ENCODE measurements at regions not wholly inside any gene's neighbourhood (a gene's known extent, or its start where the extent isn't known, plus 50 kb on each side); places are given as distances from the start of the nearest gene placed in this dataset.

- TF ChIP-seq, protein P1, sequence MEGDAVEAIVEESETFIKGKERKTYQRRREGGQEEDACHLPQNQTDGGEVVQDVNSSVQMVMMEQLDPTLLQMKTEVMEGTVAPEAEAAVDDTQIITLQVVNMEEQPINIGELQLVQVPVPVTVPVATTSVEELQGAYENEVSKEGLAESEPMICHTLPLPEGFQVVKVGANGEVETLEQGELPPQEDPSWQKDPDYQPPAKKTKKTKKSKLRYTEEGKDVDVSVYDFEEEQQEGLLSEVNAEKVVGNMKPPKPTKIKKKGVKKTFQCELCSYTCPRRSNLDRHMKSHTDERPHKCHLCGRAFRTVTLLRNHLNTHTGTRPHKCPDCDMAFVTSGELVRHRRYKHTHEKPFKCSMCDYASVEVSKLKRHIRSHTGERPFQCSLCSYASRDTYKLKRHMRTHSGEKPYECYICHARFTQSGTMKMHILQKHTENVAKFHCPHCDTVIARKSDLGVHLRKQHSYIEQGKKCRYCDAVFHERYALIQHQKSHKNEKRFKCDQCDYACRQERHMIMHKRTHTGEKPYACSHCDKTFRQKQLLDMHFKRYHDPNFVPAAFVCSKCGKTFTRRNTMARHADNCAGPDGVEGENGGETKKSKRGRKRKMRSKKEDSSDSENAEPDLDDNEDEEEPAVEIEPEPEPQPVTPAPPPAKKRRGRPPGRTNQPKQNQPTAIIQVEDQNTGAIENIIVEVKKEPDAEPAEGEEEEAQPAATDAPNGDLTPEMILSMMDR (IDR thresholded peaks at IDR 0.05; ENCODE audit: insufficient read depth, low read length, missing control alignments), result no peak
- no peak overlapping the region for H3K4me3 ChIP-seq (ENCODE audit: low read depth, low read length)
- no peak for DNase-seq (ENCODE audit: low read depth, low spot score)
- CTCF ChIA-PET, result interaction anchor here (1.1 kb wide), 1 partner anchor 1077 kb away, joined by 3 read pairs; no protein-coding TSS in a partner anchor
- POLR2A ChIA-PET, result no interaction called here
Observed at GRCh38 chr20:6525447-6526303, 241.8 kb upstream of the BMP2 start.

DNA sequence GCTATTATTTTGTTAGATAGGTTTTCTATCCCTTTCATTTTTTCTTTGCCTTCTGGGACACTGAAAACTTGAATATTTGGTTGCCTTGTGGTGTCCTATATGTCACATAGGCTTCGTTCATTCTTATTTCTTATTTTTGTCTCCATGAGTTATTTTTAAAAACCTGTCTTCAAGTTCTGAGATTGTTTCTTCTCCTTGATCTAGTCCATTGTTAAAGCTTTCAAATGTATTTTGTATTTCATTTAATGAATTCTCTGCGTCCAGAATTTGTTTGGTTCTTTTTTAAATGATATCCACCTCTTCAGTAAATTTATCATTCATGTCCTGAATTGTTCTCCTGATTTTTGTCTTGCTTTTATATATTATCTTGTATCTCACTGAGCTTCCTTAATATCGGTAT is 243.2 kb upstream of the BMP2 start:
- no peak overlapping the region for H3K4me3 ChIP-seq (ENCODE audit: low read depth, low read length)
- POLR2A ChIA-PET, result no interaction called here
- DNase-seq (ENCODE audit: low read depth, low spot score), result no peak
- TF ChIP-seq, protein P1 (IDR thresholded peaks at IDR 0.05; ENCODE audit: insufficient read depth, low read length, missing control alignments), result no peak
- CTCF ChIA-PET, result interaction anchor here (1.1 kb wide), 1 partner anchor 1075 kb away, joined by 3 read pairs; no protein-coding TSS in a partner anchor

GRCh38 chr20:6519556-6519955 is 247.9 kb upstream of the BMP2 start:
- CTCF ChIA-PET, result no interaction called here
- no peak for DNase-seq (ENCODE audit: low read depth, low spot score)
- no peak overlapping the region for H3K4me3 ChIP-seq (ENCODE audit: low read depth, low read length)
- POLR2A ChIA-PET, result no interaction called here
- TF ChIP-seq, protein P1 (IDR thresholded peaks at IDR 0.05; ENCODE audit: insufficient read depth, low read length, missing control alignments), result no peak

GRCh38 chr20:6515261-6515660 is 252.2 kb upstream of the BMP2 start:
- ChIA-PET CTCF (no interaction called here), POLR2A (no interaction called here)
- TF ChIP-seq, protein P1 (IDR thresholded peaks at IDR 0.05; ENCODE audit: insufficient read depth, low read length, missing control alignments), result no peak
- no peak for DNase-seq (ENCODE audit: low read depth, low spot score)
- H3K4me3 ChIP-seq (ENCODE audit: low read depth, low read length), result no peak overlapping the region

DNA sequence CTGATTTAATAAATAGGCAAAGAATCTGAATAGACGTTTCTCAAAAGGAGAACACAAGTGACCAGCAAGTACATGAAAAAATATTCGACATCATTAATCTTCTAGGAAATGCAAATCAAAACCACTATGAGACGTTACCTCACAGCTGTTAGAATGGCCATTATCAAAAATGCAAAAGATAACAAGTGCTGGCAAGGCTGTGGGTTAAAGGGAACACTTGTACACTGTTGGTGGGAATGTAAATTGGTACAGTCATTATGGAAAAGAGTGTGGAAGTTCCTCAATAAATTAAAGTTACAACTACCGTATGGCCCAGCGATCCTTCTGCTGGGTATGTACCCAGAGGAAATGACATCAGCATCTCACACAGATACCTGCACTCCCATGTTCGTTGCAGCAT is 253.9 kb upstream of the BMP2 start:
- CTCF ChIA-PET, result no interaction called here
- no peak overlapping the region for H3K4me3 ChIP-seq (ENCODE audit: low read depth, low read length)
- POLR2A ChIA-PET, result no interaction called here
- TF ChIP-seq, protein P1 (IDR thresholded peaks at IDR 0.05; ENCODE audit: insufficient read depth, low read length, missing control alignments), result no peak
- DNase-seq (ENCODE audit: low read depth, low spot score), result no peak

DNA sequence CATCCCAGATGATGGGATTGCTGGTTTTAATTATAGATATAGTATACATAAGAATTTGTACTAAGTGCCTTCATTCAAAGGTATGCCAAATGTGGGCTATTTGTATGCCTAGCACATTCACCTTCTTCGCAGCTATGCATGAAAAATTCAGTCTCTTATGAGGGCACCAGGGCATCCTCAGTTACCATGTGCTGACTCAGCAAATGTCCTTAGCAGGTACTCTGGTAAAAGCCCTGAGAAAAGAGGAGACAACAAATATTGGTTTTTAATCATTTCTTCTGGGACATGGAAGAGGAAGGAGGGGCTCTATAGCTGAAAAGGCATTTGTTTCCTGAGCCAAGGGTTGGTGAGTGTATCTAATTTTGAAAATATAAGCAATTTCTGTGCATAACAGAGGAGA is 258.1 kb upstream of the BMP2 start:
- CTCF ChIA-PET, result no interaction called here
- H3K4me3 ChIP-seq (ENCODE audit: low read depth, low read length), result no peak overlapping the region
- POLR2A ChIA-PET, result no interaction called here
- no peak for DNase-seq (ENCODE audit: low read depth, low spot score)
- TF ChIP-seq, protein P1 (IDR thresholded peaks at IDR 0.05; ENCODE audit: insufficient read depth, low read length, missing control alignments), result no peak

Data from AG04449 (cell line).